ENCODE measurements at regions not wholly inside any gene's neighbourhood (a gene's known extent, or its start where the extent isn't known, plus 50 kb on each side); places are given as distances from the start of the nearest gene placed in this dataset.

GRCh38 chr4:146022541-146022940 is 83.9 kb upstream of the ZNF827 start:
- no peak for DNase-seq

GRCh38 chr4:146018247-146018646 is 79.6 kb upstream of the ZNF827 start:
- DNase-seq = no peak

GRCh38 chr4:146004730-146005129 is 66.1 kb upstream of the ZNF827 start:
- DNase-seq = no peak

- no peak for DNase-seq
Observed at GRCh38 chr4:145988628-145989027, 50.0 kb upstream of the ZNF827 start.

All from kidney glomerular epithelial cell (primary cell).